SKM-1 (cell line): ENCODE measurements at regions not wholly inside any gene's neighbourhood (a gene's known extent, or its start where the extent isn't known, plus 50 kb on each side); places are given as distances from the start of the nearest gene placed in this dataset.
"Not testable (repeated sequence)": the region's sequence is repeated elsewhere in the genome, so short reads cannot be mapped to it uniquely, and the experiment has no call there.

Source experiments
- DNase-seq: peaks from one replicate; lab custom pipeline; 2025; ENCODE audit not compliant: unreplicated experiment; lab: John Stamatoyannopoulos, UW

GRCh38 chr9:134574686-134575085 is 66.9 kb upstream of the COL5A1 start:
- DNase-seq: not testable (repeated sequence)

DNA sequence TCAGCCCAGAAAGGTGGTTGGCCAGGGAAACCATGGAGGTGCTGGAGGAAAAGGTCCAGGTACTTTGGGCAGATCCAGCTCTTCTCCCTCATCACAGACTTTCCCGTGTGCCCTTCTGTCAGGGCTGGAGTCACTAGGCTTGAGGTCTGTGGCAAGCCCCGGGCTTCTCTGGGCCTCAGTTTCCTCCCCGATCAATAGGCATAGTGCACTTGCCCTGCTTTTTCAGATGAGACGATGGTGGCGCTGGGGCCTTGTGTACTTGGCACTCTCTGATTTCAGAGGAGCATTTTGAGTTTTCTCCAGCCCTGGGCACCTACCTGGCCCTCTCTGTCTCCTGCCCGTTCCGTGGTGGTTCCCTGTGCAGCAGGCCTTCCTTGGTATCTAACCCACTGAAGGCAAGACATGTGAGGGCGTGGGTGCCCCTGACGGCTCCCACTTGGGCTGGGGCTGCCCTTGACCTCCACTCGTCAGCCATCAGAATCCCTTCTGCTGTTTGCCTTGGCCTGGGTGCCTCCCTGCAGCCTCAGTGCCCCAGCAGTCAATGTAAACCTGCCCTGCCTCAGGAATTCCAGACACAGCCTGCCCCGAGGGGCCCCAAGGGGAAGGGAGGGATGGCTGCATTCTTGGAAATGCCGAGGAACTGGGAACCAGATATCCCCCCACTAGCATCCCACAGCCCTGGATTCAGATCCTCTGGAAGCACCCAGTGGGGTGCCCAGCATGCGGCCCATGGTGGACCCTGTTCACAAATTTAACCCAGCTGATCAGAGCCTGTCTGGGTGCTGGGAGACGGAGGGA is 66.3 kb upstream of the COL5A1 start:
- no peak for DNase-seq

DNA sequence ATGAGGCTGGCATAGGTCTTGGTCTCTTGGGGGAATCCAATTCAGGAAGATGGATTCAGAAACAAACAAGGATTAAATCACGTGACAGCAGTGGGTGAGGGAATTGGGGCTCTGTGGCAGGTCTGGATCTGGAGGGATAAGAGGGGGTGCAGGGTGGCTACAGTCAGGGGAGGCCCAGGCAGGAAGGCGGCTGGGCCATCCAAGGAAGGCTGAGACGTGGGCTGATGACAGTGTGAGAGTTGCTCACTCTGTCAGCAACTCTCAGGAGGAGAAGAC is 65.8 kb upstream of the COL5A1 start:
- no peak for DNase-seq

DNA sequence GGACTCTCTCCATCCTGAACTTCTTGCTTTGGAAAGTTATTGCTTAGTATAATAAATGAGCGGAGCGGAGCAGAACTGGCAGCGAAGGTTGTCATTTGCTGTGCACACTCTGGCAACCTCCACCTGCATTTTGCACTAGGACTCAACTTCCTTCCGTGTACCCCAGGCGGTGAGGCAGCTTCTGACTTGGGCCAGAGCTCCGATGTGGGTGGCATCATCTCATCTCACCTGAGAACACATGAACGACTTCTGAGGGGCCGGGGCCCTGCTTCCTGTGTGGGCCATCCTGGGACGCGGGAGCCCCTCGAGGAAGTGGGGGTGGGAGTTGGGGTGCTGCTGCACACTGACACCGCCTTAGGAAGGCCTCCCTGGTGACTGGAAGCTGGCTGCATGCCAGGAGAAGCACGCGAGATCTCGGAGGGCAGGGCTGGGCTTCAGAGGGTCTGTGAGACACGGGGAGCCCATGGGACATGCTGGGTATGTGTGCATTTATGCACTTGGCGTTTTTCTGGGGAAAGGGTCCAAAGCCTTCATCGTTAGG is 56.5 kb upstream of the COL5A1 start:
- no peak for DNase-seq

GRCh38 chr9:134585746-134586706 is 55.6 kb upstream of the COL5A1 start:
- no peak for DNase-seq

DNA sequence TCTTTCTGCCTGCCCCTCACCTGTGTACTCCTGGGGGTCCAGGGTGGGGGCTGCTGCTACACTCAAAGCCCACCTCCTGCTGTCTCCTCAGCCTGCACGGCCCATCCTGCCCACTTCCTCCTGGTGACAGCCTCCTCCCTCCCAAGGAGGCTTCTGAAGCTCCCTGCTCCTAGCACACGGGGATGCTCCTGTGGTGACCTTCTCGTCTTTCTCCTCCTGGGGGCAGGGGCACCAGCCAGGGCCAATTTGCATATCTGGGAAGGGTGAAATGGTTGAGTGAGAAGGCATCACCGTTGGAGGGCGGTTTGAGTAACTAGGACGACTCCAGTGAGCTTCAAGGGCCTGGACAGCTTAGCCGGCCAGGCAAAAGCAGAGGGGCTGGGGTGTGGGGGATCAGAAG is 51.9 kb upstream of the COL5A1 start:
- DNase-seq: no peak

DNA sequence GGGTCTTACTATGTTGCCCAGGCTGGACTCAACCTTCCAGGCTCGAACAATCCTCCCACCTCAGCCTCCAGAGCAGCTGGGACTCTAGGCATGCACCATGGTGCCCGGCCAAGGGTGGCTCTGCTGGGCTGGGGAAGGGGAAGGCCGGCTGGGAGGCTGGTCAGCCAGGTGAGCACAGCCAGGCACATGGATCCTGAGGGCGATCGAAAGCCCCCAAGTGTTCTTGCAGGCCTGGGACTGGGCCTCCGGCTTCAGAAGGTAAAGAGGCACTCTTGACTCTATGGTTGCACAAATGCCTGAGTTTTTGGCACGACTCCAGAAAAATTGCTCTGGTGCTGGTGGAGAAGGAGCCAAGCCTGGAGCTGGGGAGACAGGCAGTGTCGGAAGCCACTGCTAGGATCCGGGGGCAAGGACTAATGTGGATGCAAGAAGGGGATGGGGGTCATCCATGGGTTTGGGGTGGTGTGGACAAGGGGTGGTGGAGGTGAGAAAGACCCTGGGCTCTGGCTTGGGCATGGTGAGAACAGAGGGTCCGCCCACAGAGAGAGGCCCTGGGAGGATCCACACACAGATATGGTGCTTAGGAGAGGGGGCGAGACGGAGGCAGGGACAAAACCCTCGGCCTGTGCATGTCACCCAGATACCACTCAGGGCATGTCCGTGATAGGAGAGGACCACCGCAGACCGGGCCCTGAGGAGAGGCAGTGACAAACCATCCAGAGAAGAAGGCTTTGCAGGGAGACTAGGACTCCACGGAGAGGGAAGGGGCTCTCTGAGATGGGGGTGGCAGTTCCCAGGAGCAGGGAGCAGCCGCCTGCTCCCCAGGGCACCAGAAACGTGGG is 51.1 kb upstream of the COL5A1 start:
- no peak for DNase-seq

GRCh38 chr9:134591082-134591571 is 50.5 kb upstream of the COL5A1 start:
- no peak for DNase-seq

GRCh38 chr9:134591573-134591981 is 50.0 kb upstream of the COL5A1 start:
- no peak for DNase-seq
